Loucy (cell line): ENCODE measurements at regions not wholly inside any gene's neighbourhood (a gene's known extent, or its start where the extent isn't known, plus 50 kb on each side); places are given as distances from the start of the nearest gene placed in this dataset.

Source experiments
- H2AFZ ChIP-seq: fragments of 200-600 bp; sonication (generic); 2 replicates; pipeline ENCODE4 v1.6.0; 2016; ENCODE audit warnings: antibody characterized with exemption, mild to moderate bottlenecking, low read length, moderate library complexity
- H3F3A ChIP-seq: fragments of 200-600 bp; 2 replicates; pipeline ENCODE4 v1.6.0; 2016; ENCODE audit warnings: antibody characterized with exemption, low read depth, mild to moderate bottlenecking
- H3K27me3 ChIP-seq: fragments of 200-600 bp; sonication (generic); 2 replicates; pipeline ENCODE4 v1.6.1; 2014; ENCODE audit warnings: low read length, mild to moderate bottlenecking; ENCODE audit not compliant: insufficient read depth, poor library complexity, severe bottlenecking
- H3K36me3 ChIP-seq: fragments of 200-600 bp; sonication (generic); 2 replicates; pipeline ENCODE4 v1.6.1; 2016; ENCODE audit warnings: low read length; ENCODE audit not compliant: insufficient read depth
- H3K4me1 ChIP-seq: fragments of 200-600 bp; sonication (generic); 2 replicates; pipeline ENCODE4 v1.5.1; 2014; ENCODE audit warnings: low read length, mild to moderate bottlenecking; ENCODE audit not compliant: insufficient read depth, poor library complexity, severe bottlenecking
- H3K4me2 ChIP-seq: fragments of 200-600 bp; sonication (generic); 2 replicates; pipeline ENCODE4 v1.6.0; 2014; ENCODE audit warnings: antibody characterized with exemption, low read length, low read depth, mild to moderate bottlenecking; ENCODE audit not compliant: poor library complexity, severe bottlenecking
- H3K4me3 ChIP-seq: fragments of 200-600 bp; sonication (generic); 2 replicates; pipeline ENCODE4 v1.5.1; 2014; ENCODE audit warnings: low read length, mild to moderate bottlenecking, mixed read lengths; ENCODE audit not compliant: poor library complexity, severe bottlenecking
- H3K79me2 ChIP-seq: fragments of 200-600 bp; sonication (generic); 2 replicates; pipeline ENCODE4 v1.6.1; 2014; ENCODE audit warnings: low read length; ENCODE audit not compliant: insufficient read depth
- H3K9ac ChIP-seq: fragments of 200-600 bp; sonication (generic); 2 replicates; pipeline ENCODE4 v1.6.0; 2014; ENCODE audit warnings: mild to moderate bottlenecking, low read depth, low read length, moderate library complexity; ENCODE audit not compliant: poor library complexity, severe bottlenecking
- H3K9me2 ChIP-seq: fragments of 200-600 bp; sonication (generic); replicated peaks from 2 replicates; pipeline ENCODE4 v1.6.1; 2016; ENCODE audit warnings: low read depth, low read length, mixed read lengths
- H3K9me3 ChIP-seq: fragments of 200-600 bp; sonication (generic); 2 replicates; pipeline ENCODE4 v1.6.1; 2014; ENCODE audit warnings: mild to moderate bottlenecking, antibody characterized with exemption, low read length, low read depth; ENCODE audit not compliant: insufficient read depth
- H4K20me1 ChIP-seq: fragments of 200-600 bp; sonication (generic); 2 replicates; pipeline ENCODE4 v1.6.0; 2014; ENCODE audit warnings: antibody characterized with exemption, low read length, mild to moderate bottlenecking; ENCODE audit not compliant: insufficient read depth, poor library complexity, severe bottlenecking
- CTCF ChIP-seq: fragments of 200-600 bp; sonication (generic); conservative IDR thresholded peaks from 2 replicates; pipeline ENCODE4 v1.5.1; 2014; ENCODE audit warnings: mild to moderate bottlenecking, antibody characterized with exemption, low read length
- EZH2phosphoT487 ChIP-seq: fragments of 200-600 bp; IDR thresholded peaks from 2 replicates; pipeline ENCODE4 v1.6.1; 2018; ENCODE audit warnings: antibody characterized with exemption, mild to moderate bottlenecking, moderate library complexity, borderline replicate concordance

GRCh38 chr3:73321286-73321999 is 260.0 kb downstream of the EBLN2 start:
- H3K9me3 ChIP-seq, result no peaks in the 10 kb centered on the region
- no peaks in the 10 kb centered on the region for H3F3A ChIP-seq
- H4K20me1 ChIP-seq, result no peaks in the 10 kb centered on the region
- no peaks in the 10 kb centered on the region for H3K4me1 ChIP-seq
- H2AFZ ChIP-seq, result no peak overlapping the region
- no peaks in the 10 kb centered on the region for H3K9me2 ChIP-seq
- H3K79me2 ChIP-seq, result no peaks in the 10 kb centered on the region
- H3K9ac ChIP-seq, result no peak overlapping the region
- no peaks in the 10 kb centered on the region for H3K36me3 ChIP-seq
- TF ChIP-seq EZH2phosphoT487, result no peak
- TF ChIP-seq CTCF, result no peak
- H3K4me2 ChIP-seq, result no peak overlapping the region
- no peaks in the 10 kb centered on the region for H3K27me3 ChIP-seq
- no peak overlapping the region for H3K4me3 ChIP-seq

- H3K4me2 ChIP-seq, result no peak overlapping the region
Measured at GRCh38 chr3:73324203-73325155, 263.0 kb downstream of the EBLN2 start.

GRCh38 chr3:73326396-73326795 is 264.9 kb downstream of the EBLN2 start:
- Histone ChIP-seq H3K36me3 (no peaks in the 10 kb centered on the region), H3F3A (0 out of 2 replicates have a peak, but pooled peaks cover 2% of the 10 kb centered on the region), H3K9me3 (no peaks in the 10 kb centered on the region; the same call in 1 of the 2 replicates), H3K79me2 (no peaks in the 10 kb centered on the region), H3K4me1 (no peaks in the 10 kb centered on the region), H3K27me3 (no peaks in the 10 kb centered on the region), H3K4me3 (no peak overlapping the region), H3K9me2 (no peaks in the 10 kb centered on the region), H2AFZ (no peak overlapping the region), H3K4me2 (no peak overlapping the region), H4K20me1 (no peaks in the 10 kb centered on the region), H3K9ac (no peak overlapping the region)
- TF ChIP-seq CTCF, result no peak
- no peak for TF ChIP-seq EZH2phosphoT487

More at GRCh38 chr3:73324203-73325155, 263.0 kb downstream of the EBLN2 start:
- Histone ChIP-seq H3K9me2 (no peaks in the 10 kb centered on the region), H3F3A (no peaks in the 10 kb centered on the region), H2AFZ (no peak overlapping the region), H3K36me3 (no peaks in the 10 kb centered on the region), H3K9ac (no peak overlapping the region), H3K4me3 (no peak overlapping the region), H3K79me2 (no peaks in the 10 kb centered on the region), H3K27me3 (no peaks in the 10 kb centered on the region), H3K9me3 (no peaks in the 10 kb centered on the region), H4K20me1 (no peaks in the 10 kb centered on the region), H3K4me1 (no peaks in the 10 kb centered on the region)
- no peak for TF ChIP-seq CTCF
- TF ChIP-seq EZH2phosphoT487, result no peak
